ENCODE measurements at regions not wholly inside any gene's neighbourhood (a gene's known extent, or its start where the extent isn't known, plus 50 kb on each side); places are given as distances from the start of the nearest gene placed in this dataset.

- Histone ChIP-seq H3K9me3 (ENCODE audit: insufficient read depth, low read depth, low read length) (no peaks in the 10 kb centered on the region), H3K9ac (ENCODE audit: low read length) (no peak overlapping the region), H3K23ac (ENCODE audit: low read length) (no peak overlapping the region), H2BK5ac (ENCODE audit: low read depth, low read length, poor library complexity) (no peak overlapping the region), H3K18ac (ENCODE audit: low read length) (no peak overlapping the region), H2BK120ac (ENCODE audit: insufficient read depth, low read length, poor library complexity) (no peak overlapping the region), H3K79me1 (ENCODE audit: low read length) (no peaks in the 10 kb centered on the region), H3K36me3 (ENCODE audit: control insufficient read depth in 1 of 2, insufficient read depth in 2 of 2, low read length in 2 of 2) (no peaks in the 10 kb centered on the region), H4K91ac (ENCODE audit: low read depth, low read length) (no peak overlapping the region), H4K8ac (ENCODE audit: low read depth, low read length) (no peak overlapping the region), H2AK5ac (ENCODE audit: low read length) (no peak overlapping the region), H3K4me3 (ENCODE audit: low read depth, low read length) (no peak overlapping the region), H2AFZ (ENCODE audit: insufficient read depth, low read length, poor library complexity) (no peak overlapping the region), H2BK12ac (ENCODE audit: low read length) (no peak overlapping the region), H3K14ac (ENCODE audit: low read length) (no peak overlapping the region), H3K27me3 (ENCODE audit: insufficient read depth, low read length) (no peaks in the 10 kb centered on the region), H4K12ac (ENCODE audit: low read depth, low read length) (no peak overlapping the region), H3K4ac (ENCODE audit: low read depth, low read length) (no peak overlapping the region), H3K27ac (ENCODE audit: low read depth, low read length) (no peak overlapping the region), H3K4me1 (ENCODE audit: control insufficient read depth in 1 of 2, insufficient read depth in 2 of 2, low read length in 2 of 2) (no peaks in the 10 kb centered on the region), H3K4me2 (ENCODE audit: low read length) (no peak overlapping the region), H3K79me2 (ENCODE audit: control insufficient read depth, insufficient read depth, low read length, poor library complexity) (no peaks in the 10 kb centered on the region)
- no CpG with 5 or more reads among the region's 2 CpGs for WGBS (ENCODE audit: extremely low coverage, insufficient coverage, insufficient read length)
- DNase-seq: no peak
Measured at GRCh38 chr1:221622389-221622788, 119.5 kb downstream of the DUSP10 start.

- H3K9ac ChIP-seq (ENCODE audit: low read length): no peak overlapping the region
- H4K91ac ChIP-seq (ENCODE audit: low read depth, low read length): no peak overlapping the region
Measured at GRCh38 chr1:221625026-221625425, 116.9 kb downstream of the DUSP10 start.

GRCh38 chr1:221626041-221626440 lies 115.8 kb downstream of the DUSP10 start:
- Histone ChIP-seq H3K79me1 (ENCODE audit: low read length) (no peaks in the 10 kb centered on the region), H2AK5ac (ENCODE audit: low read length) (no peak overlapping the region), H3K4ac (ENCODE audit: low read depth, low read length) (no peak overlapping the region), H4K8ac (ENCODE audit: low read depth, low read length) (no peak overlapping the region), H3K23ac (ENCODE audit: low read length) (no peak overlapping the region), H3K18ac (ENCODE audit: low read length) (no peak overlapping the region), H2BK12ac (ENCODE audit: low read length) (no peak overlapping the region), H4K91ac (ENCODE audit: low read depth, low read length) (no peak overlapping the region), H3K9ac (ENCODE audit: low read length) (no peak overlapping the region), H4K12ac (ENCODE audit: low read depth, low read length) (no peak overlapping the region), H3K4me3 (ENCODE audit: low read depth, low read length) (no peak overlapping the region), H3K14ac (ENCODE audit: low read length) (no peak overlapping the region), H3K27me3 (ENCODE audit: insufficient read depth, low read length) (no peaks in the 10 kb centered on the region), H3K4me1 (ENCODE audit: control insufficient read depth in 1 of 2, insufficient read depth in 2 of 2, low read length in 2 of 2) (no peaks in the 10 kb centered on the region), H2BK120ac (ENCODE audit: insufficient read depth, low read length, poor library complexity) (no peak overlapping the region), H3K79me2 (ENCODE audit: control insufficient read depth, insufficient read depth, low read length, poor library complexity) (no peaks in the 10 kb centered on the region), H3K27ac (ENCODE audit: low read depth, low read length) (no peak overlapping the region), H3K4me2 (ENCODE audit: low read length) (no peak overlapping the region), H2AFZ (ENCODE audit: insufficient read depth, low read length, poor library complexity) (no peak overlapping the region), H3K36me3 (ENCODE audit: control insufficient read depth in 1 of 2, insufficient read depth in 2 of 2, low read length in 2 of 2) (no peaks in the 10 kb centered on the region), H3K9me3 (ENCODE audit: insufficient read depth, low read depth, low read length) (no peaks in the 10 kb centered on the region), H2BK5ac (ENCODE audit: low read depth, low read length, poor library complexity) (no peak overlapping the region)
- no peak for DNase-seq
- WGBS (ENCODE audit: extremely low coverage, insufficient coverage, insufficient read length): no CpG with 5 or more reads among the region's 1 CpG

More at GRCh38 chr1:221625026-221625425, 116.9 kb downstream of the DUSP10 start:
- no peaks in the 10 kb centered on the region for H3K79me1 ChIP-seq (ENCODE audit: low read length)
- H3K79me2 ChIP-seq (ENCODE audit: control insufficient read depth, insufficient read depth, low read length, poor library complexity): no peaks in the 10 kb centered on the region
- no peak overlapping the region for H3K23ac ChIP-seq (ENCODE audit: low read length)
- no peaks in the 10 kb centered on the region for H3K36me3 ChIP-seq (ENCODE audit: control insufficient read depth in 1 of 2, insufficient read depth in 2 of 2, low read length in 2 of 2)
- no peaks in the 10 kb centered on the region for H3K9me3 ChIP-seq (ENCODE audit: insufficient read depth, low read depth, low read length)
- no peaks in the 10 kb centered on the region for H3K4me1 ChIP-seq (ENCODE audit: control insufficient read depth in 1 of 2, insufficient read depth in 2 of 2, low read length in 2 of 2)
- no peak overlapping the region for H3K27ac ChIP-seq (ENCODE audit: low read depth, low read length)
- H3K27me3 ChIP-seq (ENCODE audit: insufficient read depth, low read length): no peaks in the 10 kb centered on the region
- no peak overlapping the region for H3K14ac ChIP-seq (ENCODE audit: low read length)
- H4K12ac ChIP-seq (ENCODE audit: low read depth, low read length): no peak overlapping the region
- no peak overlapping the region for H2BK12ac ChIP-seq (ENCODE audit: low read length)
- H3K4ac ChIP-seq (ENCODE audit: low read depth, low read length): no peak overlapping the region
- no peak overlapping the region for H2AFZ ChIP-seq (ENCODE audit: insufficient read depth, low read length, poor library complexity)
- no peak overlapping the region for H2AK5ac ChIP-seq (ENCODE audit: low read length)
- H3K4me2 ChIP-seq (ENCODE audit: low read length): no peak overlapping the region
- no peak overlapping the region for H2BK5ac ChIP-seq (ENCODE audit: low read depth, low read length, poor library complexity)
- no peak overlapping the region for H2BK120ac ChIP-seq (ENCODE audit: insufficient read depth, low read length, poor library complexity)
- H4K8ac ChIP-seq (ENCODE audit: low read depth, low read length): no peak overlapping the region
- DNase-seq: no peak
- no peak overlapping the region for H3K18ac ChIP-seq (ENCODE audit: low read length)
- no peak overlapping the region for H3K4me3 ChIP-seq (ENCODE audit: low read depth, low read length)

- no peaks in the 10 kb centered on the region for H3K79me2 ChIP-seq (ENCODE audit: control insufficient read depth, insufficient read depth, low read length, poor library complexity)
- no peaks in the 10 kb centered on the region for H3K9me3 ChIP-seq (ENCODE audit: insufficient read depth, low read depth, low read length)
- no peak overlapping the region for H2BK12ac ChIP-seq (ENCODE audit: low read length)
- no peak overlapping the region for H2AK5ac ChIP-seq (ENCODE audit: low read length)
- H3K23ac ChIP-seq (ENCODE audit: low read length): no peak overlapping the region
- H3K4me2 ChIP-seq (ENCODE audit: low read length): no peak overlapping the region
- H3K27ac ChIP-seq (ENCODE audit: low read depth, low read length): no peak overlapping the region
- H3K79me1 ChIP-seq (ENCODE audit: low read length): no peaks in the 10 kb centered on the region
- H3K4me1 ChIP-seq (ENCODE audit: control insufficient read depth in 1 of 2, insufficient read depth in 2 of 2, low read length in 2 of 2): no peaks in the 10 kb centered on the region
- no peak overlapping the region for H4K12ac ChIP-seq (ENCODE audit: low read depth, low read length)
- no peaks in the 10 kb centered on the region for H3K36me3 ChIP-seq (ENCODE audit: control insufficient read depth in 1 of 2, insufficient read depth in 2 of 2, low read length in 2 of 2)
- no peak overlapping the region for H4K91ac ChIP-seq (ENCODE audit: low read depth, low read length)
- no peak overlapping the region for H4K8ac ChIP-seq (ENCODE audit: low read depth, low read length)
- DNase-seq: no peak
- no peak overlapping the region for H2AFZ ChIP-seq (ENCODE audit: insufficient read depth, low read length, poor library complexity)
- no peak overlapping the region for H3K14ac ChIP-seq (ENCODE audit: low read length)
- no peak overlapping the region for H3K9ac ChIP-seq (ENCODE audit: low read length)
- H3K4ac ChIP-seq (ENCODE audit: low read depth, low read length): no peak overlapping the region
- no peak overlapping the region for H2BK5ac ChIP-seq (ENCODE audit: low read depth, low read length, poor library complexity)
- H3K27me3 ChIP-seq (ENCODE audit: insufficient read depth, low read length): no peaks in the 10 kb centered on the region
- H2BK120ac ChIP-seq (ENCODE audit: insufficient read depth, low read length, poor library complexity): no peak overlapping the region
- no peak overlapping the region for H3K18ac ChIP-seq (ENCODE audit: low read length)
- H3K4me3 ChIP-seq (ENCODE audit: low read depth, low read length): no peak overlapping the region
Measured at GRCh38 chr1:221630236-221630635, 111.7 kb downstream of the DUSP10 start.

- no peak overlapping the region for H3K18ac ChIP-seq (ENCODE audit: low read length)
- H3K4me2 ChIP-seq (ENCODE audit: low read length): no peak overlapping the region
- no peak overlapping the region for H2BK12ac ChIP-seq (ENCODE audit: low read length)
- H3K79me1 ChIP-seq (ENCODE audit: low read length): no peaks in the 10 kb centered on the region
- H3K4me1 ChIP-seq (ENCODE audit: control insufficient read depth in 1 of 2, insufficient read depth in 2 of 2, low read length in 2 of 2): no peaks in the 10 kb centered on the region
- no peak overlapping the region for H4K12ac ChIP-seq (ENCODE audit: low read depth, low read length)
- no peaks in the 10 kb centered on the region for H3K79me2 ChIP-seq (ENCODE audit: control insufficient read depth, insufficient read depth, low read length, poor library complexity)
- H4K8ac ChIP-seq (ENCODE audit: low read depth, low read length): no peak overlapping the region
- H3K23ac ChIP-seq (ENCODE audit: low read length): no peak overlapping the region
- no peak overlapping the region for H3K4me3 ChIP-seq (ENCODE audit: low read depth, low read length)
- no peak overlapping the region for H2AK5ac ChIP-seq (ENCODE audit: low read length)
- no peak overlapping the region for H2BK120ac ChIP-seq (ENCODE audit: insufficient read depth, low read length, poor library complexity)
- H2BK5ac ChIP-seq (ENCODE audit: low read depth, low read length, poor library complexity): no peak overlapping the region
- no peaks in the 10 kb centered on the region for H3K9me3 ChIP-seq (ENCODE audit: insufficient read depth, low read depth, low read length)
- DNase-seq: no peak
- H2AFZ ChIP-seq (ENCODE audit: insufficient read depth, low read length, poor library complexity): no peak overlapping the region
- no peaks in the 10 kb centered on the region for H3K27me3 ChIP-seq (ENCODE audit: insufficient read depth, low read length)
- no peak overlapping the region for H3K9ac ChIP-seq (ENCODE audit: low read length)
- H3K4ac ChIP-seq (ENCODE audit: low read depth, low read length): no peak overlapping the region
- no peak overlapping the region for H3K27ac ChIP-seq (ENCODE audit: low read depth, low read length)
- no peak overlapping the region for H3K14ac ChIP-seq (ENCODE audit: low read length)
- H4K91ac ChIP-seq (ENCODE audit: low read depth, low read length): no peak overlapping the region
- H3K36me3 ChIP-seq (ENCODE audit: control insufficient read depth in 1 of 2, insufficient read depth in 2 of 2, low read length in 2 of 2): no peaks in the 10 kb centered on the region
Measured at GRCh38 chr1:221631556-221631955, 110.3 kb downstream of the DUSP10 start.

Data from trophoblast cell (in vitro differentiated cells and primary cell).